GM12891 (cell line): ENCODE measurements at regions not wholly inside any gene's neighbourhood (a gene's known extent, or its start where the extent isn't known, plus 50 kb on each side); places are given as distances from the start of the nearest gene placed in this dataset.

Source experiments
- PAX5 ChIP-seq: IDR thresholded peaks from 2 replicates; pipeline ENCODE4 v1.6.1; 2011; ENCODE audit warnings: low read length, moderate library complexity, mild to moderate bottlenecking; ENCODE audit not compliant: insufficient read depth, severe bottlenecking
- POLR2A ChIP-seq: IDR thresholded peaks from 2 replicates; pipeline ENCODE4 v1.6.1; 2011; ENCODE audit warnings: low read depth, low read length, control low read depth
- POLR2AphosphoS5 ChIP-seq: IDR thresholded peaks from 2 replicates; pipeline ENCODE4 v1.6.1; 2011; ENCODE audit warnings: low read depth, low read length, control low read depth
- POU2F2 ChIP-seq: IDR thresholded peaks from 2 replicates; pipeline ENCODE4 v1.6.1; 2011; ENCODE audit warnings: low read depth, mild to moderate bottlenecking, control low read depth, low read length, moderate library complexity
- SPI1 ChIP-seq: IDR thresholded peaks from 2 replicates; pipeline ENCODE4 v1.6.1; 2011; ENCODE audit warnings: low read depth, low read length, control low read depth
- TAF1 ChIP-seq: IDR thresholded peaks from 2 replicates; pipeline ENCODE4 v1.6.1; 2011; ENCODE audit warnings: low read depth, low read length, control low read depth

DNA sequence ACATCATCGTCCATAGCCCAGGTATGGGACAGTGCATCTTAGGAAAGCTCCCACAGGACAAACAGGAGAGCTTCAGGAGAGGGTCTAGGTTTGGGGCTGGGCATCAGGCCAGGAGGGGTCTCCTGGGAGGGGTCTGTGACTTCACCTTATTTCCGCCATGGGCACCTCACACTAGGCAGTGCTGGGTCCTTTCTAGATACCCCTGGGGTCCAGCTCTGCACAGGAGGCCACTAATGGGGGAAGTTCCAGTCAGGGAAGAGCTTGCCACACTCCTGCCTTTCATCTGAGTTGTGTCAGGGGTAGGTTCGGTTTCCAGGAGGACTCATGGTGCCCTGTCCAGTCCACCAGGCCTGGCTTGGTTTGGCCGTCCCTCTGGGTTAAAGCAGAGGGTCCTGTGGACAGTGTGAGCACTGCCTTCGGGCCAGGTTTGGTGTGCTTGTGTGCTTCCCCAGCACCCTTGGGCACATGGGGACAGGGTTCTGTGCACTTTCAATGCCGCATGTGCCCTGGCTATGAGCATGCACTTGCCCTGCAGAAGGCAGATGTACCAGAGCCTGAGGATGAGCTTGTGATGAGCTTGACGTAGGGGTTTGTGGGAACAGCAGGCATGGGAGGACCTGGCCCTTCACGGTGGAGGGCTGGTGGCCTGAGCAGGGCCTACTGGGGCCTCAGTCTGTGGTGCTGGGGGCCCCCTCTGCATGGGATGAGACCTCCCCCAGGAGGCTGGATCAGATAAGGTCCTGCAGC is 377.7 kb upstream of the NUPR2 start:
- TF ChIP-seq POLR2A: no peak
- TF ChIP-seq TAF1: no peak
- TF ChIP-seq SPI1: no peak
- no peak for TF ChIP-seq POLR2AphosphoS5
- TF ChIP-seq PAX5: no peak
- no peak for TF ChIP-seq POU2F2
